ENCODE measurements at regions not wholly inside any gene's neighbourhood (a gene's known extent, or its start where the extent isn't known, plus 50 kb on each side); places are given as distances from the start of the nearest gene placed in this dataset.

- TF ChIP-seq EZH2 (IDR thresholded peaks at IDR 0.05; ENCODE audit: low read depth, low read length, severe bottlenecking) (no peak), POLR2AphosphoS5 (IDR thresholded peaks at IDR 0.05; ENCODE audit: low read depth, low read length) (no peak), CTCF (IDR thresholded peaks at IDR 0.05; ENCODE audit: control extremely low read depth in 1 of 3, insufficient read depth in 1 of 3, low read depth in 1 of 3, low read length in 3 of 3) (no peak), RAD21 (IDR thresholded peaks at IDR 0.05 in 1 of 2, conservative IDR thresholded peaks at IDR 0.05 in 1 of 2; ENCODE audit: low read depth in 2 of 2, low read length in 2 of 2) (no peak), POLR2A (IDR thresholded peaks at IDR 0.05; ENCODE audit: control extremely low read depth in 1 of 2, low read depth in 2 of 2, low read length in 2 of 2) (no peak), HDAC6 (IDR thresholded peaks at IDR 0.05; ENCODE audit: low read depth, low read length) (no peak), SRF (IDR thresholded peaks at IDR 0.05; ENCODE audit: low read depth, low read length) (no peak), TAF1 (IDR thresholded peaks at IDR 0.05; ENCODE audit: low read depth, low read length) (no peak), RFX5 (IDR thresholded peaks at IDR 0.05; ENCODE audit: borderline replicate concordance, low read depth, low read length) (no peak), YY1 (IDR thresholded peaks at IDR 0.05; ENCODE audit: low read depth, low read length) (no peak), ATF2 (IDR thresholded peaks at IDR 0.05; ENCODE audit: low read length) (no peak), ZNF274 (IDR thresholded peaks at IDR 0.05; ENCODE audit: borderline replicate concordance, extremely low read depth, low read length) (no peak), MAX (IDR thresholded peaks at IDR 0.05) (no peak), RNF2 (IDR thresholded peaks at IDR 0.05; ENCODE audit: borderline replicate concordance, low read depth, low read length, missing control alignments, poor library complexity, severe bottlenecking) (no peak)
These were observed 351.7 kb downstream of the HRH4 start for GRCh38 chr18:24811950-24812681.
